Mesodermal cell (in vitro differentiated cells): ENCODE measurements at regions not wholly inside any gene's neighbourhood (a gene's known extent, or its start where the extent isn't known, plus 50 kb on each side); places are given as distances from the start of the nearest gene placed in this dataset.
"Not testable (repeated sequence)": the region's sequence is repeated elsewhere in the genome, so short reads cannot be mapped to it uniquely, and the experiment has no call there.

ENCODE experiments used
- H3K27ac ChIP-seq: 2 replicates; pipeline ENCODE4 v1.7.0; 2013; ENCODE audit warnings: mild to moderate bottlenecking, low read depth, low read length, moderate library complexity; ENCODE audit not compliant: severe bottlenecking
- H3K36me3 ChIP-seq: 2 replicates; pipeline ENCODE4 v1.7.1; 2013; ENCODE audit warnings: mild to moderate bottlenecking, low read length, moderate library complexity; ENCODE audit not compliant: control insufficient read depth, insufficient read depth
- H3K4me1 ChIP-seq: one replicate; pipeline ENCODE4 v1.7.1; 2013; ENCODE audit warnings: mild to moderate bottlenecking, low read length; ENCODE audit not compliant: insufficient read depth, control insufficient read depth, poor library complexity, severe bottlenecking
- H3K4me3 ChIP-seq: 2 replicates; pipeline ENCODE4 v1.7.0; 2013; ENCODE audit warnings: low read length, control low read depth, mild to moderate bottlenecking; ENCODE audit not compliant: insufficient read depth, poor library complexity, severe bottlenecking; ENCODE audit errors: extremely low read depth
- H3K9me3 ChIP-seq: 2 replicates; pipeline ENCODE4 v1.7.1; 2013; ENCODE audit warnings: mild to moderate bottlenecking, low read length, moderate library complexity; ENCODE audit not compliant: control insufficient read depth
- WGBS, 2 experiments: methylation state at CpG; one replicate each; pipeline ENCODE4 v1.1.5; 2013; ENCODE audit warnings: missing lambda C conversion rate in 2 of 2; ENCODE audit not compliant: insufficient coverage in 2 of 2; 5-methylcytosine and 5-hydroxymethylcytosine counted together

DNA sequence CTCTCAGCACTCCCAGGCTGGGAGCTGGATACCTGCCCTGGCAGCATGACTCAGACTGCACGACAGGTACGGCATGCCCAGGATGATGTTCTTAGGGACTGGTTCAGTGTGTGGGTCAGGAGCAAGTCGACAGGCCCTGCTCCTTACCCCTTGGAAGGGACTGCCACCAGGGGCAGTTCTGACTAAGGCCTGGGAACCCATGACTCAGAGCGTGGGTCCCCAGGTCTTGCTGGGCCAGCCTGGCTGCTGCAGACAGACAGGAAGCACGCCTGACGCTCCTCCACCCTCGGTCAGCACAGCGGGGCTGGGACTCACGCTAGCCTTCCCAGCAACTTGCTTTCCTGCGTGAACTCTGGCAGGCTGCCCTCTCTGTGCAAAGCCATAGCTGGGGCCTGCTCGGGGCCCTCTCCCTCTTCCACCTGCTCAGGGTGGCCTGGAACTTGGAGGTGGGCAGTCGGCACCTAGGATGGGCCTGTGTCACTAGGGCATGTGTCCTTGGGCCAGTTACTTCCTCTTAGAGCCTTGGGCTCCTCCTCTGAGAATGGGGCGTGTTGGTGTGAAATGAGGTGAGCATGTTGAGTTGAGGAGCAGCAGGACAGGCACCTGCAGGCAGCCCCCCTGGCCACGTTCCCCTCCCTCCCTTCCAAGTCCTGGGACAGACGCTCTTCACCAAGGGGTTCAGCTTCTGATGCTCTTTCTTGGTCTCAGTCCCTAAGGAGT is 127.0 kb upstream of the AKAP13 start:
- H3K4me1 ChIP-seq, H3K9me3 ChIP-seq, H3K4me3 ChIP-seq, H3K27ac ChIP-seq, H3K36me3 ChIP-seq: not testable (repeated sequence)
- WGBS, 2 experiments: 60% methylated on average over 1 of the region's 15 CpGs; no CpG with 5 or more reads in 1 of the 2 experiments

DNA sequence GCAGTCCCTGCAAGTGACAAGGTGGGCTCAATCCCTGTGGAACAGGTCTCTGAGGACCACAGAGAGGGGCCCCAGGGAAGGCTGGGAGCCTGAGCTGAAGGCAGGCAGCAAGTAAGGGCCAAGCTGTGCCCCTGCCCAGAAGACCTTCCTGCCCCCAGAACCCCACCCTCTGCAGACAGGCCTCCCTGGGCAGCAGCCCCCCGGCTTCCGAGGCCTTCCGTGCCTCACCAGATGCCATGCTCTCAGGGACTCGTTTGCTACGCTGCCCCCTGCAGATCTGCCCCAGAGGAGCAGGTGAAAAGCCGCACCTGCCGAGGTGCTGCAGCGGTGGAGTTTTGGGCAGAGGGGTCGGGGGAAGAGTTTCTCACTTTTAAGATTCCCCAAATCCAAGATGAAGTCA is 125.4 kb upstream of the AKAP13 start:
- not testable (repeated sequence) for H3K4me3 ChIP-seq, H3K36me3 ChIP-seq, H3K4me1 ChIP-seq, H3K9me3 ChIP-seq, H3K27ac ChIP-seq
- WGBS, 2 experiments: no CpG with 5 or more reads among the region's 9 CpGs

DNA sequence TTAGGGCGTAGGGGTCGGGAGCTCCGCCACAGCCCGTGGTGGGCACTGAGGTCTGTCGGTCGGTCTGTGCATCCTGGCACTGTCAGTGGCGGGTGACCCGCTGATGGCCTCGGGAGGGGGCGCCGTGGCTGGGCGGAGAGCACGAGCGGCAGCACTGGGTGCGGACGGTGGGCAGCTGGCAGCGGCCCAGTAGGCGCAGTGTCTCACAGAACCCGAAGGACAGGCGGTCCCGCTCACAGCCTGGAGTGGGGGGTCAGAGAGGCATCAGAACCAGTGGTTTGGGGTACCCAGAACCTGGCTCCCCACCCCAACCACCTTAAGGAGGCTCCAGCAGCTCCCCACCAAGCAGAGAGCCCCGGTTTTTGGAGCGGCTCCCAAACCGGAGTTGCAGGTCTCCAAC is 124.9 kb upstream of the AKAP13 start:
- WGBS, 2 experiments: 91 to 93% methylated on average over 12 to 20 of the region's 24 CpGs
- H3K9me3 ChIP-seq, H3K4me3 ChIP-seq, H3K27ac ChIP-seq, H3K4me1 ChIP-seq, H3K36me3 ChIP-seq: not testable (repeated sequence)

DNA sequence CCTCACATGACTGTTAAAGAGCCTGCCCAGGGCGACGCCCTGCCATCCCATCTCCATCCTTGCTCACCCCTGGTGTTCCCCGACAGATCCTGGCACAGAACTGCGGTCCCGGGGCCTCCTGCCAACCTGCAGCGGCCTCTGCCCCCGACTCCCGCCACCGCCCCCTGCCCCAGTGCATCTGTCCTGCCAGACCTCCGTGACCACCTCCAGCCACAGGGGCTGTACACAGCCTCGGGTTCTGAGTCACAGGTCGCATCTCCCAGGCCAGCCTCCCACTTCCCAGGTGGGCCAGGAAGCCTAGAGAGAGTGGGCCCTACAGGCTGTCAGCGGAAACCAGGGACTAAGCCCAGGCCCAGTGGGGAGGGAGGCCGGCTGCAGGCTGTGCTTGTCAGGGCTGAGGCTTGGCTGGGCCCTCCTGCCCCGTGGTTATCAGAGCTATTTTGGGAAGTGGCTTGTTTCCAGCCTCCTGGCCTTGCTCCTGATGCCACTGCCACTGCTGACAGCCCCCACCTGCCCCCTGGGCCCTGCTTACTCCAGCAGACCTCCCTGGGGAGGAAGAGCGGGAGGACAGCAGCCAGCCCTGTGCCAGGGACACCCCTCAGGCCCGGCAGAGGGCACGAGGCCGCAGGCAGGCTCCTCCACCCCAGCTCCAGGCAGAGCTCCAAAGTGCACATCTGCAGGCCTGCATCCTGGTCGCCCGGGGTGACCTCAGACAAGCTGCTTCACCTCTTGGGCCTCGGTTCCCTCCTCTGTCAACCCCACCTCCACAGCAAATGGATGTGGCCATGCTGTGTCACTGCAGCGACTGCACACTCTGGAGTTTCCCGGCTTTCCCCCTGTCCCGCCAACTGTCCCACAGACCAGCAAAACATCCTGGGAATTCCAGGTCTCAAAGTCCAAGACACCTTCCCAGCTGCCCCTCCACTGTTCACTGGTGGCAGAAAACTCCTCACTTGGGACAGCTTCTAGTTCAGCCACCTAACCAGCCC is 124.1 kb upstream of the AKAP13 start:
- not testable (repeated sequence) for H3K27ac ChIP-seq, H3K36me3 ChIP-seq, H3K4me1 ChIP-seq, H3K9me3 ChIP-seq, H3K4me3 ChIP-seq
- 87 to 91% methylated on average over 11 to 14 of the region's 25 CpGs for WGBS, 2 experiments

DNA sequence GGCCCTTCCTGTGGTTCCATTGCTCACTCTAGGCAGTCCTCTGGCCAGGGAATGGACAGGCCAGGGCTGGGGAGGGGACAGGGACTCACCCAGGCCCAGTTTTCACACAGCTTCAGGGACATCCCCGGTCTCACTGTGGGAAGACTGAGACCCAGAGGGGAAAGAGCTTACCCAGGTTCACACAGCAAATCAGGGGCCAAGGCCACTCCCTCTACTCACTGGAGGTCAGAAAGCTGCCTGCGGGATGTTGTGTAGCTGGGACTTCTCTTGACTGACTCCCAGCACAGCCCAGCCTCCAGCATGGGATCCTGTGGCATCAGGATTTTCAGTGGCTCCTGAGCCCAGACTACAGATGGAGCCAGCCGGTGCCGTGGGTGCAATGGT is 122.3 kb upstream of the AKAP13 start:
- not testable (repeated sequence) for H3K4me3 ChIP-seq, H3K9me3 ChIP-seq, H3K4me1 ChIP-seq, H3K27ac ChIP-seq, H3K36me3 ChIP-seq
- WGBS, 2 experiments: 83 to 100% methylated on average over 1 to 2 of the region's 4 CpGs

DNA sequence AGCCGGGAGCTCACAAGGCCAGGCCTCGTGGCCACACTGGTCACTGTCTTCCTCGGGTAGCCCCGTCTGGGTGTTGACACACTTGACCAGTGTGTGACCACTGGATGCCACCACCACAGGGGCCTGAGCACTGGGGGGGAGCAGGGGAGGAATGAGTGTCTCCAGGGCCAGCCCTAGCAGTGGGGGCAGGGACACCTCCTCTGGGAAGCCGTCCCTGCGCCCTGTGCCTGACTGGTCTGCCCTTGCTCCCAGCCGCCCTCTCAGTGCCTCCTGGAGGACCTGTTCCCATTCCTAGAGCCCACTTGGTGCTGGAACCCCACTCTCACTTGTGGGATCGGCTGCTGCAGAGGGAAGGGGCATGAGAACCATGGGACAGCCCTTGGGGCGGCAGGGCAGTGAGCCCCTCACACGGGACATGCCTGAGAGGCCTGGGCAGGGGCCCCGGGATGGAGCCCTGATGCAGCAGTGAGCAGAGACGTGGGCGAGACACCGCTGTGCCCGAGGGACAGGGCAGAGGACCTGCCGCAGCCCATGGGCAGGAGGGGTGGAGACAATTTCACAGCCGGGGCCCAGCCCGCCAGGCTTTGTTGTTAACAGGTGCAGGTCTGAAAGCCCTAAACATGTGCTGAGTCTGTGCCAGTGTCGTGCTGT is 121.7 kb upstream of the AKAP13 start:
- WGBS, 2 experiments: 58 to 83% methylated on average over 2 to 4 of the region's 19 CpGs
- H3K27ac ChIP-seq, H3K36me3 ChIP-seq, H3K4me1 ChIP-seq, H3K9me3 ChIP-seq, H3K4me3 ChIP-seq: not testable (repeated sequence)

DNA sequence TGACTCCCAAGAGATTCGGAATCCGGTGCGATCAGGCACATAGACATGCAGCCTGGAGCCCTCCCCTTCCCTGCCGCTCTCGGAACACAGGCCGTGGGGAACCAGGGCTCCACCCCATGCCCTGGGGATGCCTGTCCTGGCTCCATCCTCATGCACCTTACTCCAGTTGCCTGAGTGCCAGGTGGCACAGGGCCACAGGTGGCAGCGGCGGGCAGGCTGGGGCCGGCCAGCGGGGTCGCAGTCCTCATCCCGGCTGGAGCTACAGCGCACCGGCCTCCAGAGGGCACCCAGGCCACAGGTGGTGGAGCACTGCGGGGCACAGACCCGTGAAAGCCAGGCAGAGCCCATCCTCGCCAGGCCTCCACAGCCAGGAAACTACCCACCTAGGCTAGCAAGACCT is 119.9 kb upstream of the AKAP13 start:
- H3K4me3 ChIP-seq, H3K4me1 ChIP-seq, H3K36me3 ChIP-seq, H3K27ac ChIP-seq, H3K9me3 ChIP-seq: not testable (repeated sequence)
- WGBS, 2 experiments: no CpG with 5 or more reads among the region's 17 CpGs

DNA sequence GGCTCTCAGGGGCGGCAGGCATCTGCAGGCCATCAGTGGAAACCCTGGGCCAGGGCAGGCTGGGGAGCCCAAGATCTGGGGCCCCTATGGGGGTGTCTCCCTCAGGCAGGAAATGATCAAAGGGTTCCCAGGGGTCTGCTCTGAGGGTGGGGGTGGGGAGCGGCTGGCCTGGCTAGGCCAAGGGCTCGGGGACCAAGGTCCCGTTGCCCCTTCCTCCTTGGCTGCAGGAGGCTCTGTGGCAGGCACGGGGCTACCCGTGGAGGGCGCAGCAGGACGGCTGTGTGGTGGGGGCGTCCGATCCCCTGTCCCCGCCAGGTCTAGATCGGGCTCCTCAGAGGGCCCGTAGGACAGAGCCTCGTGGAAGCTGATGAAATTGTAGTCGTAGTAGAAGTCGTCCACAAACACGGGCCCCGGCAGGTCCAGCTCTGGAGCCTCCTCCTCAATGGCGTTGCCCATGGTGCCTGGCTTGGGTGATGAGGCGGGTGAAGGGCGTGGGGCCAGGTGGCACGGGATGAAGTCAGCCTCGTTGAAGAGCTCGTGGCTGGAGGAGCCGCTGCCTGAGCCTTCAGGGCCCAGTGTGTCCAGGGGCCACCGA is 117.8 kb upstream of the AKAP13 start:
- not testable (repeated sequence) for H3K27ac ChIP-seq, H3K4me1 ChIP-seq, H3K4me3 ChIP-seq, H3K36me3 ChIP-seq, H3K9me3 ChIP-seq
- WGBS, 2 experiments: 86 to 95% methylated on average over 13 to 15 of the region's 26 CpGs

DNA sequence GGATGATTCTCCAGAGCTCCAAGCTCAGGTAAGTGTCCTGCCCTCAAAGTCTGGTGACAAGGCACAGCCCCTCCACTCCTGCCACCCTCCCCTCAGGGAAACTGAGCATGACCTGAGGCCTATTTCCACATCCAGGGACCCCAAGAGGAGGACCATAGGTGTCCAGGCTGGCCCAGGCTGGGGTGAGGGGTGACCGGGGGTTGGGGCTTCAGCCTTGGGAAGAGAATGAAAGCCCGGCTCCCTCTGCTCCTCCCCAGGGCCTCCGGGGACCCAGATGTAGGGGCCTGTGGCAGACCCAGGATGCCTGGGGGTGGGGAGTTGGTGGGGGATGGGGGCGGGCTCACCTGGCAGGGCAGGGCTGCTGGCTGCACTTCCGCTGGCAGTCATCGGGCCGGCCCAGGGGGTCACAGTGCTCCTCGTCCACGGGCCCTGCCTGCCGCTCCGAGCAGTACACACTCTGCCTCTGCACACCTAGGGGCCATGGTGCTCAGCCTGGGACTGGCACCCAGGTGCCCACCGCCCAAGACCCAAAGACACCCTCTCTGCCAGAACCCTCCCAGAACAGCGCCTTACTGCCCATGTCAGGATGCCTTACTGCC is 116.5 kb upstream of the AKAP13 start:
- WGBS, 2 experiments: no CpG with 5 or more reads among the region's 13 CpGs
- not testable (repeated sequence) for H3K36me3 ChIP-seq, H3K9me3 ChIP-seq, H3K4me1 ChIP-seq, H3K4me3 ChIP-seq, H3K27ac ChIP-seq

DNA sequence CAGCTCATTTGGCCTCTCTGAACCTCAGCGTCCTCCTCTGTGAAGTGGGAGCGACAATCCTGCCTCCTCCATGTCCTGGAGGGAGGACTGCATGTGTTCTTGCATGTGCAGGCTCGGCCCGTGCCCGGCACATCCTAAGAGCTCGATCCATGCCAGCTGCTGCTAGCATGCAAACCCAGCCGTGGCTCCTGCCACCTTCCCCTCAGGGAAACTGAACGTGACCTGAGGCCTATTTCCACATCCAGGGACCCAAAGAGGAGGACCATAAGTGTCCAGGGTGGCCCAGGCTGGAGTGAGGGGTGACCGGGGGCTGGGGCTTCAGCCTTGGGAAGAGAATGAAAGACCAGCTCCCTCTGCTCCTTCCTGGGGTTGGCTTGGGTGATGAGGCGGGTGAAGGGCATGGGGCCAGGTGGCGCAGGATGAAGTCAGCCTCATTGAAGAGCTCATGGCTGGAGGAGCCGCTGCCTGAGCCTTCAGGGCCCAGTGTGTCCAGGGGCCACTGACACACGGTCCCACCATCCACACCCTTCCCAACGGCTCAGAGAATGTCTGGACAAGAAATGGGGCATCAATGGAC is 115.7 kb upstream of the AKAP13 start:
- H3K4me3 ChIP-seq, H3K4me1 ChIP-seq: not testable (repeated sequence)
- 88 to 90% methylated on average over 1 to 3 of the region's 14 CpGs for WGBS, 2 experiments

More for the DNA sequence above, 115.7 kb upstream of the AKAP13 start:
- not testable (repeated sequence) for H3K27ac ChIP-seq, H3K36me3 ChIP-seq, H3K9me3 ChIP-seq
